Loucy (cell line): ENCODE measurements at regions not wholly inside any gene's neighbourhood (a gene's known extent, or its start where the extent isn't known, plus 50 kb on each side); places are given as distances from the start of the nearest gene placed in this dataset.

Experiments used
- H2AFZ ChIP-seq: fragments of 200-600 bp; sonication (generic); 2 replicates; pipeline ENCODE4 v1.6.0; 2016; ENCODE audit warnings: antibody characterized with exemption, mild to moderate bottlenecking, low read length, moderate library complexity
- H3F3A ChIP-seq: fragments of 200-600 bp; 2 replicates; pipeline ENCODE4 v1.6.0; 2016; ENCODE audit warnings: antibody characterized with exemption, low read depth, mild to moderate bottlenecking
- H3K27me3 ChIP-seq: fragments of 200-600 bp; sonication (generic); 2 replicates; pipeline ENCODE4 v1.6.1; 2014; ENCODE audit warnings: low read length, mild to moderate bottlenecking; ENCODE audit not compliant: insufficient read depth, poor library complexity, severe bottlenecking
- H3K36me3 ChIP-seq: fragments of 200-600 bp; sonication (generic); 2 replicates; pipeline ENCODE4 v1.6.1; 2016; ENCODE audit warnings: low read length; ENCODE audit not compliant: insufficient read depth
- H3K4me1 ChIP-seq: fragments of 200-600 bp; sonication (generic); 2 replicates; pipeline ENCODE4 v1.5.1; 2014; ENCODE audit warnings: low read length, mild to moderate bottlenecking; ENCODE audit not compliant: insufficient read depth, poor library complexity, severe bottlenecking
- H3K4me2 ChIP-seq: fragments of 200-600 bp; sonication (generic); 2 replicates; pipeline ENCODE4 v1.6.0; 2014; ENCODE audit warnings: antibody characterized with exemption, low read length, low read depth, mild to moderate bottlenecking; ENCODE audit not compliant: poor library complexity, severe bottlenecking
- H3K4me3 ChIP-seq: fragments of 200-600 bp; sonication (generic); 2 replicates; pipeline ENCODE4 v1.5.1; 2014; ENCODE audit warnings: low read length, mild to moderate bottlenecking, mixed read lengths; ENCODE audit not compliant: poor library complexity, severe bottlenecking
- H3K79me2 ChIP-seq: fragments of 200-600 bp; sonication (generic); 2 replicates; pipeline ENCODE4 v1.6.1; 2014; ENCODE audit warnings: low read length; ENCODE audit not compliant: insufficient read depth
- H3K9ac ChIP-seq: fragments of 200-600 bp; sonication (generic); 2 replicates; pipeline ENCODE4 v1.6.0; 2014; ENCODE audit warnings: mild to moderate bottlenecking, low read depth, low read length, moderate library complexity; ENCODE audit not compliant: poor library complexity, severe bottlenecking
- H3K9me2 ChIP-seq: fragments of 200-600 bp; sonication (generic); replicated peaks from 2 replicates; pipeline ENCODE4 v1.6.1; 2016; ENCODE audit warnings: low read depth, low read length, mixed read lengths
- H3K9me3 ChIP-seq: fragments of 200-600 bp; sonication (generic); 2 replicates; pipeline ENCODE4 v1.6.1; 2014; ENCODE audit warnings: mild to moderate bottlenecking, antibody characterized with exemption, low read length, low read depth; ENCODE audit not compliant: insufficient read depth
- H4K20me1 ChIP-seq: fragments of 200-600 bp; sonication (generic); 2 replicates; pipeline ENCODE4 v1.6.0; 2014; ENCODE audit warnings: antibody characterized with exemption, low read length, mild to moderate bottlenecking; ENCODE audit not compliant: insufficient read depth, poor library complexity, severe bottlenecking
- CTCF ChIP-seq: fragments of 200-600 bp; sonication (generic); conservative IDR thresholded peaks from 2 replicates; pipeline ENCODE4 v1.5.1; 2014; ENCODE audit warnings: mild to moderate bottlenecking, antibody characterized with exemption, low read length
- EZH2phosphoT487 ChIP-seq: fragments of 200-600 bp; IDR thresholded peaks from 2 replicates; pipeline ENCODE4 v1.6.1; 2018; ENCODE audit warnings: antibody characterized with exemption, mild to moderate bottlenecking, moderate library complexity, borderline replicate concordance

- Histone ChIP-seq H3K4me2 (no peak overlapping the region), H3K79me2 (no peaks in the 10 kb centered on the region), H3K9ac (no peak overlapping the region), H3K4me3 (no peak overlapping the region), H3K36me3 (no peaks in the 10 kb centered on the region), H2AFZ (no peak overlapping the region), H3K4me1 (no peaks in the 10 kb centered on the region), H3K9me3 (no peaks in the 10 kb centered on the region), H4K20me1 (no peaks in the 10 kb centered on the region), H3F3A (no peaks in the 10 kb centered on the region), H3K9me2 (no peaks in the 10 kb centered on the region), H3K27me3 (no peaks in the 10 kb centered on the region)
- TF ChIP-seq CTCF (no peak), EZH2phosphoT487 (no peak)
These were observed 540.5 kb upstream of the KLF12 start for GRCh38 chr13:74674720-74675119.

GRCh38 chr13:74669149-74669548 lies 534.9 kb upstream of the KLF12 start:
- Histone ChIP-seq H3F3A (no peaks in the 10 kb centered on the region), H3K4me1 (no peaks in the 10 kb centered on the region), H4K20me1 (no peaks in the 10 kb centered on the region), H3K9ac (no peak overlapping the region), H2AFZ (no peak overlapping the region), H3K36me3 (no peaks in the 10 kb centered on the region), H3K27me3 (no peaks in the 10 kb centered on the region), H3K9me2 (no peaks in the 10 kb centered on the region), H3K4me3 (no peak overlapping the region), H3K4me2 (no peak overlapping the region), H3K79me2 (no peaks in the 10 kb centered on the region), H3K9me3 (no peaks in the 10 kb centered on the region)
- no peak for TF ChIP-seq CTCF
- no peak for TF ChIP-seq EZH2phosphoT487

GRCh38 chr13:74667656-74668203 lies 533.5 kb upstream of the KLF12 start:
- H3K9me3 ChIP-seq: no peaks in the 10 kb centered on the region
- H4K20me1 ChIP-seq: no peaks in the 10 kb centered on the region
- H3K36me3 ChIP-seq: no peaks in the 10 kb centered on the region
- no peaks in the 10 kb centered on the region for H3K27me3 ChIP-seq
- H3K4me3 ChIP-seq: no peak overlapping the region
- no peaks in the 10 kb centered on the region for H3K79me2 ChIP-seq
- no peak overlapping the region for H2AFZ ChIP-seq
- H3K9ac ChIP-seq: no peak overlapping the region
- no peaks in the 10 kb centered on the region for H3K4me1 ChIP-seq
- no peaks in the 10 kb centered on the region for H3F3A ChIP-seq
- no peak for TF ChIP-seq EZH2phosphoT487
- no peak for TF ChIP-seq CTCF
- H3K9me2 ChIP-seq: no peaks in the 10 kb centered on the region
- H3K4me2 ChIP-seq: no peak overlapping the region
